ENCODE measurements at regions not wholly inside any gene's neighbourhood (a gene's known extent, or its start where the extent isn't known, plus 50 kb on each side); places are given as distances from the start of the nearest gene placed in this dataset.
"Not testable (repeated sequence)": the region's sequence is repeated elsewhere in the genome, so short reads cannot be mapped to it uniquely, and the experiment has no call there.

DNA sequence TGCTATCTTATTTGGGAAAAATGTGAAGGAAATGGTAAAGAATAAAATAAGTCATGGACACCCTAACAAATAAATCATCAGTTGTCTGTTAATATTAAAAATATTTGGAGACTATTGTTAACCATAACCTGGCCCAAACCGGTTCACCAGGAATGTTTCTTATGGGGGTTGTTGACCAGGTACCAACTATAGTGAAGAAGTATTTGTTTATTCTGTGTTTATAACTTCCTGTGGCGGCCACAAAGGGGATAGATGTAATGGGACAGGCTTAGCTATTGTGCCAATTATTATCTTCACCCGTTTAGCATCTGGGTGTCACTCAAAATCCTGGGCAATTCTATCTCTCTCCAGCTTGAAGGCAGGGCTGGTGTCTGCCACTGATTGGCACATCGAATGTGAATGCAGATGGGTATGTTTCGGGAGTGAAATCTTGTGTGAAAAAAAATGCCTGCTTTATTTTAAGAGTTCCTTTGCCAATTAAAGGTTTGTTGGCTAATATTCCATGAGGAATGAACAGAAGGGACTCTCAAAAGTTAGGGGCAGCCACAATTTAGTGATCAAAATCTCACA, 500.9 kb downstream of the ARL4A start:
- no peak for DNase-seq (ENCODE audit: low read depth)

DNA sequence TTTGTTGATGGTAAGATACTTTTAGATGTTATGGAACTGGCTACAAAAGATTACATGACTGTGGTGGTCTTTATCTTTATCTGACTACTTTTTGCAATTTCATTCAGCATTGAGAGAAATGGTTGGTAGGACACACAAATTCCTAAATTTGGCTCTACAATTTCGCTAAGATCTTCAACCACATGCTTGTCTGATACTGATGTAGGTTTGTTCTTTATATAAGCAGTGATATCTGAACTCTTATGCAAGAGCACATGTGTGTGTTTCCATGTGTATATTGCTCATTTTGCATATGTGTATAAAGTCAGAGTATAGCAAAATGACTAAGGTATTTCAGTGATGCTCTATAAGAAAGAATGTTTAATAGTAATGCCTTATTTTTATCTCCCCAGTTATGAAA, 501.5 kb downstream of the ARL4A start:
- DNase-seq (ENCODE audit: low read depth) = no peak

DNA sequence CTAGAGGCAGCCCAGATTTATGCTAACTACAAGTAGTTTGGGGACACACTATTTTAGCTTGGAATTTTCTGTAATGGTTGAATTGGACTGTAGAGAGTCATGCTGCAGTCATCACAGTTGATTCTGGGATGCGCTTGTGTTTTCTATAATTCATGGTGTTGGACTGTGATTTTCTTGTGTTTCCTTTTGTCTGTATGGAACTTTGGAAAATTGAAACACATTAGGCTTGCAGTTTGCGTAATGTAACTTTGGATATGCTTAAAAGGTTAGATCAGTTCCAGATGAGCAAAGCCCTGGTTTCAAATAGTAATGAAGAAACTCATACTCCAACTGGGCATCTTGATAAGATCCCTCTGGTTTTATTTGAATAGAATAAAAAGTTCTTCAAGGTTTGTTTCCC, 502.2 kb downstream of the ARL4A start:
- no peak for DNase-seq (ENCODE audit: low read depth)

DNA sequence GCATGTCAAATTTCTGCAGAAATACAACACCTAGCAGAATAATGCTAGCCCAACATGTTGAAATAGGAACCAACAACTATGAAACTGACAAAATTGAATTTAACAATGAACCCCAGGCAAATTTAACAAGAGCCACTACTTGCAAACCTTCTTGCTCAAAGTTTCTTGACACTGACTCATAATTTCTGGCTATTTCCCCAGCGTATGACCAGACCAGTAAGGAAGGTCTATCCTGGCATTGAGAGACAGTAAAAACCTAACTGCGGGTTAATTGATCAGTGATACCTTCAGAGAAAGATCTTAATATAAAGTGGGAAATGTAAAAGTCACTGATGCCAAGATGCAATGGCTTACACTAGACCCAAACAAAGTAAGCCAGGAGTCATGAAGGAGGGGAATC, 510.1 kb downstream of the ARL4A start:
- peak; percentile 11 for DNase-seq (ENCODE audit: low read depth)

DNA sequence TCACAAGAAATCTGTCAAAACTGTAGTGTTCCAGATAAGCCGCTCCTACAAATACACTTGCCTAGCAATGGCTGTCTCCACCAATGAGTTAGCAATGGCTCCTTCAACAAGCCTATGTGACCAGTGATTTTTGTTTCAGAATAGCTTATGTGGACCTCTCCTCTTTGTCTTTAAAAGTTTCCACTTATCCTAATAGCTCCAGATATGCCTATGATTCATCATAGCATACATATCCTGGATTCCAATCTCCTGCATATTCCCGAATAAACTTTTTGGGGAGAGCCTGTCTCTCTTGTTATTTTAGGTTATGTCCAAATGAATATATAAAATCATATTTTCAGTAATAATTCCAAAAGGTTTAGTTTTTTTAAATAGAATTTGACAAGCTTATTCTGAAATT, 510.6 kb downstream of the ARL4A start:
- DNase-seq (ENCODE audit: low read depth) = peak; percentile 0

DNA sequence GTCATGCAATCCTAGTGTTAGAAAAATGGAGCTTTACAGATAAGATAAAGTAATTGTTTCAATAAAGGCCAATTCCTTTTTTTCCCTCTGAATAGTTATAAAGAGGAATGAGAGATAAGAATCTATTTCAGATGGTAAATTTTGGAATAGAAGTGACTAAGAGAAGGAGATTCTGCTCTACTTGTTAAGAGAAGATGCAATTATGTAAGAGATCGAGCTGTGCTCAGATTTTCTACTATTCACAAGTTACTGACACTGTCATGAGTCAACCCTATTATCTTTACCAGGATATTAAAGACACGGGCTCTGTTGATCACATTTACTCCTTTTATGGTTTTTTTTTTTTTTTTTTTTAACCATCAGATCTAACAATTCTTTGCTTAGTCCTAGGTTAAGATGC, 511.3 kb downstream of the ARL4A start:
- DNase-seq (ENCODE audit: low read depth) = peak; percentile 31

DNA sequence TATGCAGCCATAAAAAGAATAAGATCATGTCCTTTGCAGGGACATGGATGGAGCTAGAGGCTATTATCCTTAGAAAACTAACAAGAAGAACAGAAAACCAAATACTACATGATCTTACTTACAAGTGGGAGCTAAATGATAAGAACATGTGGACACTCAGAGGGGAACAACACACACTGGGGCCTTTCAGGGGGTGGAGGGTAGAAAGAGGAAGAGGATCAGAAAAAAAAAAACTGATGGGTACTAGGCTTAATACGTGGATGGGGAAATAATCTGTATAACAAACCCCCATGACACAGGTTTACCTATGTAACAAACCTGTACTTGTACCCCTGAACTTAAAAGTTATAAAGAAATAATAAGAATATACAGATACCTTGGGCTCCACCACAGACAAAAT, 514.2 kb downstream of the ARL4A start:
- no peak for DNase-seq (ENCODE audit: low read depth)

DNA sequence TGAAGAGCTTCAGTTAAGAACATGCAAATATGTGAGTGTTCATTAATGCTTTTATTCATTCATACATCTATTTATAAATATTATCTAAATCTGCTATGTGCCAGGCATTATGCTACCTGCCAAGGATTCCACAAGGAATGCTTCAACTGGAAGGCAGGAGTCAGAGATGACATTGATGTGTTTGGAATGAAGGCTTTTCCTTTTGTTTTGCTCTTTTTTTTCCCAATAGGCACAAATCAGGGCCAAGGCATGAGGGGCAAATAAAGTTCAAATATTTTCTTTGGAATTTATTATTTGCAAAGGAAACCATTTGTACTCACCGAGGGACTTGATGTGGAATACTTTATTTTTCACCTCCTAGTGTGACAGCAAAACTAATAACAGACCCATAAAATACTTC, 530.3 kb downstream of the ARL4A start:
- DNase-seq (ENCODE audit: low read depth) = no peak

DNA sequence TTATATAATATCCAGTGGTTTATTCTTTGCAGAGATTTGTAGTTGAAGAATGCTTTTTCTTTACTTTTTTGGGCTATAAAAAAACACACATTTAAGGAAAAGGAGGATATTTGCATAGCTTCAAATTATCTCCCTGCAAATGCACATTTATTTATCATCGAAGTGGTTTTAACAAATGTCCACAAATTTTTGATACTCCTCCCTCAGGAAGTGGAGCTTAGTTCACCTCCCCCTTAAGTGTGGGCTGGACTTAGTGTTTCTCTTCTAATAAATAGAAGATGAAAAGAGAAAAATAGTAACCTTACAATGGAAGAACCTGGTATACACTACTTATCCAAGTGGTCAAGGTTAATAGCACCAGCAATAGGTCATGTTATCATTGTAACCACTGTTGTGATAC, 537.6 kb downstream of the ARL4A start:
- DNase-seq (ENCODE audit: low read depth) = no peak

DNA sequence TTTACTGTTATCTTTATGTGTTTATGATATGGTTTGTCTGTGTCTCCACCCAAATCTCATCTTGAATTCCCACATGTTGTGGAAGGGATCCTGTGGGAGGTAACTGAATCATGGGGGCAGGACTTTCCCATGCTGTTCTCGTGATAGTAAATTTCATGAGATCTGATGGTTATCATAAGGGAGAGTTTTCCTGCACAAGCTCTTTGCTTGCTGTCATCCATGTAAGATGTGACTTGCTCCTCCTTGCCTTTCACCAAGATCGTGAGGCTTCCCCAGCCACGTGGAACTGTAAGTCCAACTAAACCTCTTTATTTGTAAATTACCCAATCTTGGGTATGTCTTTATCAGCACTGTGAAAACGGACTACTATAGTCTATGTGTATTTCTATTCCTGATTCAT, 539.0 kb downstream of the ARL4A start:
- no peak for DNase-seq (ENCODE audit: low read depth)

DNA sequence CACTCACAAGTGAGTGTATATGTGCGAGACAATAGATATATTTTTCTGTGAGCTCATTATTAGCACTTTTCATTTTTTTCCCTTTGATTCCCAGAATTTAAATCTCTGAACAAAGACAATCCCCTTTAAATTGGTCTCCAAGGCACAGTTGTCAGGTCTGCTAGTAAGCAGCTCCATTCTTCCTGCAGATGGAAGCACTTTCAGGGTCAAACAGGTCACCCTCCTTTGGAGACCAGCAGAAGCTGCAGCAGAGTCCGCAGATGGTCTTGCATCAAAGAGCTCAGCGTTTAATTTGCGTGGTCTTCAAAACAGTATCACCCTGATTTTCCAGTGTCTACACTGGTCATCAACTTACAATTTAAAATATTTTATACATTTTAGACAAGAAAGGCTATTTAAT, 543.8 kb downstream of the ARL4A start:
- DNase-seq (ENCODE audit: low read depth) = no peak

DNA sequence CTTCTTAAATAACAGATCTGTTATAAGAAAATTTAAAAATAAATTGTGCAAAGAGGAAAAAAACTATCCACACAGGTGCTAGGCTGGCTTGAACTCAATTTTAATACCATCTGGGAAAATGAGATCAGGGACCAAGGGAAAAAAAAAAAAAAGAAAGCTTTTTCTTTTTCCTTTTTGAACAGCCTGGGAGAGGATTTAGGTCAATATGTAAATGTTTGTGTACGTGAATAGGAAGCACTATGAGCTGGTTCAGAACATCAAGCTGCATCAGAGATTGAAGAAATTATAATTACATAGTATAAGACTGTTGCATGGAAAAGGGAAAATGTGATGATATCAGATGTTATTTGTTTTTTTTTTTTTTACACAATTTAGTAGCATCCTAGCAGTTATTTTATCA, 548.0 kb downstream of the ARL4A start:
- no peak for DNase-seq (ENCODE audit: low read depth)

DNA sequence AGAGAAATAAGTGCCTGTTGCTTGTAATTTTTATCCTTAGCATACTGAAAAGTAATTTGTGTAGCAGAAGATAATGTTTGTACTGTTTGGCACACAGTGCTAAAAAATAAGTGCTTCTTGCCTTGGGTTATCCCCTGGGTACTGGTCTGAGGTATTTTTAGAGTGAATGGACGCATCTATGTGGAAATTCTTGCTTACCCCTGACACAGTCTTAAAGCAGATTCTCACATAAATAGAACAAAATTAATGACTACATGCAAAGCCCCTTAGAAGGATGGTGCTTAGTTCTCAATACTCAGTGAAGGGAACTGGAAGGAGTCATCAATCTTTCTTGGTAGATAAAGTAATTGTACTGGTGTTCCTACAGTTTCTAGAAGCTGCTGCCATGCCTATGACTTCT, 548.6 kb downstream of the ARL4A start:
- DNase-seq (ENCODE audit: low read depth) = no peak

DNA sequence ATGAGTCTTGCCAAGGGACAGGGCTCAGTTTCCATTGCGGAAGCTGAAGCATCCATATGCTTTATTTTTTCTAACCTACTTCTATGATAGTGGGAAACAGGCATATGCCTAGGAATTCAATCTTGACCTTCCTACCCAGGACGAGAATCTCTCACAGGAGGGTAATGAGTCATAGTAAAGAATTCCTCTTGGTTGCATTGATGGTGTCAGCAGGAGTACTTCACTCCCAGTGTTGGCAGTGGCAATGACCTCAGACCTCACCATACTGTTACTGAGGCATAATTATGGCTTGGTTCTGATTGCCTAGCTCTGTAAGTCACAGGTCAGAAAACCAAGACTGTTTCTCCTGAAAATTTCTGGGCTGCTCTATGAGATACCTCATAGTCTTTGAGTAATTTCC, 552.9 kb downstream of the ARL4A start:
- DNase-seq (ENCODE audit: low read depth) = peak; percentile 87

DNA sequence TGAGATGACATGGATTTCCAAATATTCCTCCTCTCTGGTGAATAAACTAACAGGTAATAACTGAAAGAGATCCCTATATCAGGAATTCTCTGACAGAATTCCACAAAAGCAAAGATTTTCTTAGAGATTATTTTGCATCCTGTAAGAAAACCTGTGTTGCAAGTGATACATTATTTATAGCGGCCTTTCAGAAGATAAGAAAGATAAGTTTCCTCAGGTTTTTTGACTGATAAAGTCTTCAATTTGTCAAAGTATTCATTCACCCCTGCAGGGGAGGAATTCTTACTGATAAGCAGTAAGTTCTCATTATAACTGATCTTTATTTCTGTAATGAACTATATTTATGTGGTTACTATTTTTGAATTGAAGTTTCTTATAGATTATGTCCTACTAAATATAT, 554.0 kb downstream of the ARL4A start:
- no peak for DNase-seq (ENCODE audit: low read depth)

DNA sequence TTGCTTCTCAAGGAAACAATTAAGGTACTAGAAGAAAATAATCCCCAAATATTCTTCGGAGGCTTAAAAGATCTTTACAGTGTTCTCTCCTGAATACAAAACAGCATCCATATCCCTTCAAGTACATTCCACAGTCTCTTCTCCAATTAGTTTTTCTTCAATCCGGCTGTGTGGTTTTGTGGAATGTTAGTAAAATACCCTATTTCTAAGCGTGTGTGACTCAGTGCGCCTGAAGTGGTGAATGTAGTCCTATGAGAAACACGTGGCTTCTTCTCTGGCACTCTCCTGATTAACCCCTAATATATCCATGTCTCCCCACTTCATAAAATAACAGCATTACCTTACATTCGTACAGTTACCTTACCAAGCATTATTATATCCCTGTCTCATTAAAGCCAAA, 570.2 kb downstream of the ARL4A start:
- no peak for DNase-seq (ENCODE audit: low read depth)

DNA sequence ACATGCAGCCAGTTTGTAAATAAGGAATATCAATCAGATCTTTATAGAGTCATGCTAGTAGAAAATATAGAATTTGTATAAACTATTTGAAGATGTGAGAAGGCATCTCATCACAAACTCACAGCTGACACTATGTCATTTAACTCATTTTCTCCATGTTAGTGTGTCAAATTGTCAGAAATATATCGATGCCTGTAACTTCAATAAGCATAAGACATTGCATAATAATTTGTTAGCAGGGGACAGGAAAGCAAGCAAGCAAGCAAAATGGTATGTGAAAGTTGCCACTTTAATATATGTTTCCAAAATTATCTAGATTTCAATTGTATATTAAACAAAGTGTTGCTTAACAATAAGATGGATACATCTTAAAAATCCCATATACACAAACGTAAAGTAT, 571.0 kb downstream of the ARL4A start:
- no peak for DNase-seq (ENCODE audit: low read depth)

DNA sequence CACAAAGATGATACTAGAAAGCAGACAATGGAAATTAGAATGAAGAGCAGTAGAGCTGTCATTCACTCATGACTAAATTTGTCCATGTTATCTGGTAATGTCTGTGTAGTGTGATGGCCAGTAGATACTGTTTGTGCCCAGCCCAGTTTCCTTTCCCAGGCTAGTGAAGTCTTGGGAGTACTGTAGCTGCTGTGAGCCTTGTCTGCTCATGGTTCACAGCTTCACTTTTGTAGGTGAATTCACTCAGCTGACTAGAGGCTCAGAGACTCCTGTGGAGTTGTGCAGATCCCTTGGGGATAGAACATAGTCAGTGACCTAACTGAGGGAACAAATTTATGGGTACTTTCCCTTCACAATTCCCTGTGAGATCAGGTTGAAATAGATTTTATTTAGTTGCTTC, 572.5 kb downstream of the ARL4A start:
- DNase-seq (ENCODE audit: low read depth) = no peak

DNA sequence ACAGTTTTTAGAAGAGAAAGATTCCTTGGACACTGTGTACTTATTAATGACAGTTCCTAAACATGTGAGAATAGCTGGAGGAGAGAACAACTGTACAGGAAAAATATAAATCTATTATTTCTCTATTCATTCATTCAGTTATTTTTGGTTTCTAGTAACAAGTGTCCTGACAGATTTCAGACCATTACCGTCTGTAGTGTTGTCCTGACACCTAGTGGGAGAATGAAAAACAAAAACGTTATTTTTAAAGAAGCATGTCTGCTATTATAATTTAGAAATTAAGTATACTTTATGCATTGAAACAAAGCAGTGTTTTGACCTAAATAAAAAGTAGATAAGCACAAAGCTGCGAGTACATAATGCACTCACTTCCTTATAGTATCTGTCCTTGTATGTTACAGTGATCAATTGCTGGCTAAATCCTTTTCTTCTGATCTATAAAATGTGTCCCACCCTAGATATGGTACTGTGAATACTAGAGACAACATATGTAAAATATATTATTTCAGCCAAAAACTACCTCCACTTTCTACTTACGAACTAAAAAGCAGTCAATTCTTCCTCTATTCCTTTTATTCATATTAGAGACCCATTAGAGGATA, 575.6 kb downstream of the ARL4A start:
- no peak for DNase-seq (ENCODE audit: low read depth)

DNA sequence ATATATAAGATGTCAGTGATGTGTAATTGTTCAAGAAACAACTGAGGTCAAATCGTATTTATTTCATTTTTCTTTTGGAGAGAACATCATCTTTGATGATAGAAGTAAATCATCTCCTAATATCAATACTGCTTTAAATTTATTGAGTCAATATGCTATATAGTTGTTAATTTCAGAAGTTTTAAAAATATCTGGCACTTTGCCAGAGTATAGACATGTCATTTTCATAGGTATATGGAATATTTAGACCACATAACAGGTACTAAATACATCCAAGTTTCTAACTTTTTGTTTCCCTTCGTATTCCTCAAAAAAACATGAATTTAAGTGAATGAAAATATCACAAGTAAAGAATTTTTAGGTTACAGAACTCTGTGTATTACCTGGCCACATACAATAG, 577.8 kb downstream of the ARL4A start:
- DNase-seq (ENCODE audit: low read depth) = no peak

DNA sequence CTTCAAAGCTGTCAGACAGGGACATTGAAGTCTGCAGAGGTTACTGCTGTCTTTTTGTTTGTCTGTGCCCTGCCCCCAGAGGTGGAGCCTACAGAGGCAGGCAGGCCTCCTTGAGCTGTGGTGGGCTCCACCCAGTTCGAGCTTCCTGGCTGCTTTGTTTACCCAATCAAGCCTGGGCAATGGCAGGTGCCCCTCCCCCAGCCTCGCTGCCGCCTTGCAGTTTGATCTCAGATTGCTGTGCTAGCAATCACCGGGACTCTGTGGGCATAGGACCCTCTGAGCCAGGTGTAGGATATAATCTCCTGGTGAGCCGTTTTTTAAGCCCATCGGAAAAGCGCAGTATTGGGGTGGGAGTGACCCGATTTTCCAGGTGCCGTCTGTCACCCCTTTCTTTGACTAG, 586.8 kb downstream of the ARL4A start:
- not testable (repeated sequence) for DNase-seq (ENCODE audit: low read depth)

DNA sequence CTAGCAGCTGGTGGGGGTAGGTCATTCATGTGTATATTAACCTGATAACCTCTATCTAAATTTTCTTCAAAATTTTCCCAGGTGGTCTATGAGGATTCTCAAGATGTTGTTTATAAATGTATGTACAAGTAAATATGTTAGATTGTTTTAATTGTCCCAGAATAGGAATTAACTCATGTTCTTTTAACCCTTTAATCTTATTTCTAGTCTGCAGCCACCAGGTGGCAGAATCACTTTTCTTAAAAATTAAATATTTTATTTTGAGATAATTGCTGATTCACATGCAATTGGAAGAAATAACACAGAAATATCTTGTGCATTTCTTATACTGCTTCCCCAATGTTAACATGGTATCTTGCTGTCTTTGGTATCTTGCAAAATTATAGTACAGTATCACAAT, 589.5 kb downstream of the ARL4A start:
- no peak for DNase-seq (ENCODE audit: low read depth)

DNA sequence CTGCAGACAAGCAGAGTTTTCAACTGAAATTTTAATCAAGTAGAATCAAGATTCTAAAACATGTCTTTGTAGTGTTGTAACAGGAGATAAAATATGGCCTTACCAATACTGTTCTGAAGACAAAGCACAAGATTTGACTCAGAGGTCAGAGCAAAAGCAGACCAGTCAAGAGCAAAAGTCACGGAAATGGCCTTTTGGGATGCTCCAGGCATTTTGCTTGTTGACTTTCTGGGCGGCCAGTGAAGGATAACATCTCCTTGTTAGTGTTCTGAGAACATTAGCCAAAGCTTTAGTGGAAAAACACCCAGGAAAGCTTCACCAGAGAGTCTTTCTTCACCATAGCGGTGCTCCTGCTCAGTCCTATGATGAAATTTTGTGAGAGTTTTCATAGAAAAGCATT, 590.6 kb downstream of the ARL4A start:
- DNase-seq (ENCODE audit: low read depth) = no peak

DNA sequence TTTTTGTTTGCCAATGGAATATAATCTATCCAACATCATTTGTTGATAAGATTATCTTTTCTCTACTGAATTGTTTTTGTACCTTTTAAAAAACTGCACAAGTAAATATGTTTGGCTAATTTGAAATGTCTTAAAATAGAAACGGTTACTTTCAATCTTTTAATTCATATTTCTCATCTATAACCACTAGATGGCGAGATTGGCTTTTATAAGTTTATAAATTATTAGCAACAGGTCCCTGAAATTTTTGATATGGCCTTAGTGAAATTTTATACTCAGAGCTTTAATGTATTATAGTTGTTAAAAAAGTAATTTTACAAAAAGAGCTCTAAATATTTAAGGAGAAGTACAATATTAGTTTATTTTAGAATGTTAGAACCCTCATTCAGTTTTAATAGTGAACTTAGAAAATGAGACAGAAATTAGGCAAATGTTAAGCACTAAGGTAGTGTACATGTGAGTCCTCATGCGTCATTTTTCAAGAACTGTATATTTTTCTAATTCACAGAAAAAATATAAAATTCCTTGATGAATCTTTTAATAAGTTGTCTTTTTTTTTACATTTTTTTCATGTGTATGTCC, 592.5 kb downstream of the ARL4A start:
- peak; percentile 20 for DNase-seq (ENCODE audit: low read depth)
